BE2C (cell line): ENCODE measurements at regions not wholly inside any gene's neighbourhood (a gene's known extent, or its start where the extent isn't known, plus 50 kb on each side); places are given as distances from the start of the nearest gene placed in this dataset.
"Not testable (repeated sequence)": the region's sequence is repeated elsewhere in the genome, so short reads cannot be mapped to it uniquely, and the experiment has no call there.

Experiments
- DNase-seq: peaks from one replicate; pipeline ENCODE4 v3.0.0-alpha.2; 2020
- H3K27me3 ChIP-seq: fragments of 250-450 bp; sonication (Bioruptor Pico); 2 replicates; pipeline ENCODE4 v1.5.1; 2020; ENCODE audit warnings: mild to moderate bottlenecking
- H3K36me3 ChIP-seq: fragments of 250-450 bp; sonication (Bioruptor Pico); 2 replicates; pipeline ENCODE4 v1.5.1; 2020; ENCODE audit warnings: mild to moderate bottlenecking
- H3K4me1 ChIP-seq: fragments of 250-450 bp; sonication (Bioruptor Pico); 2 replicates; pipeline ENCODE4 v1.5.1; 2020
- H3K4me3 ChIP-seq: 2 replicates; pipeline ENCODE4 v1.5.1; 2011; ENCODE audit warnings: low read depth, low read length
- H3K9me3 ChIP-seq: fragments of 250-450 bp; sonication (Bioruptor Pico); 2 replicates; pipeline ENCODE4 v1.5.1; 2020
- TF ChIP-seq, protein P1 (sequence below): IDR thresholded peaks from 2 replicates; pipeline ENCODE4 v1.5.1; 2012; ENCODE audit warnings: mild to moderate bottlenecking, low read depth, low read length

DNA sequence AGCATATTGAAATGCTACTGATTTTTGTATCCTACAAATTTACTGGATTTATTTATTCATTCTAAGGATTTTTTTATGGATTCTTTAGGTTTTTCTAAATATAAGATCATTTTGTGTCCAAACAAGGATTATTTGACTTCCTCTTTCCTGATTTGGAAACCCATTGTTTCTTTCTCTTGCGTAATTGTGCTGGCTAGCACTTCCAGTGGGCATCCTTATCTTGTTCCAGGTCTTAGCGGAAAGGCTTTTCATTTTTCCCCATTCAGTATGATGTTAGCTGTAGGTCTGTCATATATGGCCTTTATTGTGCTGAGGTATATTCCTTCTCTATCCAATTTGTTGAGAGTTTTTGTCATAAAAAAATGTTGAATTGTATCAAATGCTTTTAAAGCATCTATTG, 57.2 kb upstream of the RHOJ start:
- TF ChIP-seq, protein P1, sequence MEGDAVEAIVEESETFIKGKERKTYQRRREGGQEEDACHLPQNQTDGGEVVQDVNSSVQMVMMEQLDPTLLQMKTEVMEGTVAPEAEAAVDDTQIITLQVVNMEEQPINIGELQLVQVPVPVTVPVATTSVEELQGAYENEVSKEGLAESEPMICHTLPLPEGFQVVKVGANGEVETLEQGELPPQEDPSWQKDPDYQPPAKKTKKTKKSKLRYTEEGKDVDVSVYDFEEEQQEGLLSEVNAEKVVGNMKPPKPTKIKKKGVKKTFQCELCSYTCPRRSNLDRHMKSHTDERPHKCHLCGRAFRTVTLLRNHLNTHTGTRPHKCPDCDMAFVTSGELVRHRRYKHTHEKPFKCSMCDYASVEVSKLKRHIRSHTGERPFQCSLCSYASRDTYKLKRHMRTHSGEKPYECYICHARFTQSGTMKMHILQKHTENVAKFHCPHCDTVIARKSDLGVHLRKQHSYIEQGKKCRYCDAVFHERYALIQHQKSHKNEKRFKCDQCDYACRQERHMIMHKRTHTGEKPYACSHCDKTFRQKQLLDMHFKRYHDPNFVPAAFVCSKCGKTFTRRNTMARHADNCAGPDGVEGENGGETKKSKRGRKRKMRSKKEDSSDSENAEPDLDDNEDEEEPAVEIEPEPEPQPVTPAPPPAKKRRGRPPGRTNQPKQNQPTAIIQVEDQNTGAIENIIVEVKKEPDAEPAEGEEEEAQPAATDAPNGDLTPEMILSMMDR = no peak
- no peak for DNase-seq
- Histone ChIP-seq H3K9me3 (no peaks in the 10 kb centered on the region), H3K4me1 (no peaks in the 10 kb centered on the region), H3K27me3 (no peaks in the 10 kb centered on the region), H3K4me3 (no peak overlapping the region), H3K36me3 (no peaks in the 10 kb centered on the region)

DNA sequence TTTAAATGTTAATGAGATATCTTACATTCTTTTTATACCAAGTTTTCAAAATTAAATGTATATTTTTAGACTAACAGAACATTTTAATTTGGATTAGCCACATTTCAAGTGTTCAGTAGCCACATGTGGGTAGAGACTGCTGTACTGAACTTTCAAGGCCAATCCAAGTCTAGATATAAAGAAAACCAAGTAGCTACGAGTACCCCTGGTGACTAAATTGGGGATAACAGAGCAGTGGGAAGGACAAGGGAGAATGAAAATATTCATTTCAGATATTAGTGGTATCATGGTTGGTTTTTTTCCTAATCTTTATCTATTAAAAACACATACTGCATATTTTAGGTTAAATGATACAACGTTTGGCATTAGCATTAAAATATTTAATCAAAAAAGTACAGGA, 69.4 kb upstream of the RHOJ start:
- H3K4me3 ChIP-seq = no peak overlapping the region
- no peaks in the 10 kb centered on the region for H3K27me3 ChIP-seq
- TF ChIP-seq, protein P1 = peak; percentile 56
- H3K36me3 ChIP-seq = no peaks in the 10 kb centered on the region
- no peaks in the 10 kb centered on the region for H3K4me1 ChIP-seq
- H3K9me3 ChIP-seq = no peaks in the 10 kb centered on the region
- DNase-seq = peak; percentile 8

DNA sequence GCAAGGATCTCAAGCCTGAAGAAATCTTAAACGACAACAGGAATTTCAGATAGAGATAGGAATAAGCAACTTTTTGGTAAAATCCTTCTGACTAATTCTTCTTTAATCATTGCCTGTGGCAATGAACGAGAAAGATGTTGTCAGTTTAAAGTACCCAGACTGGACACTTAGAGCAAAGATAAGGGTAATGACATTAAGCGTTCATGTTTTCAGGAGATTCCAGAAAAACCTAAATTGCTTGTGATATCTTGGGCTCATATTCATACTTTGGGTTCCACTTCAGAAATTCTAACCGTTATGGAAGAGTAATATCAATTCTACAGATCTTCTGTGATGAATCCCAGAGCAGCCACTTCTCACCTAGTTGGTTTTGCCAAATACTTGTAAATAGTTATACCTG, 73.7 kb upstream of the RHOJ start:
- TF ChIP-seq, protein P1 = no peak
- Histone ChIP-seq H3K27me3 (no peaks in the 10 kb centered on the region; the same call in 1 of the 2 replicates), H3K4me1 (no peaks in the 10 kb centered on the region), H3K36me3 (no peaks in the 10 kb centered on the region), H3K4me3 (no peak overlapping the region), H3K9me3 (no peaks in the 10 kb centered on the region)
- no peak for DNase-seq

DNA sequence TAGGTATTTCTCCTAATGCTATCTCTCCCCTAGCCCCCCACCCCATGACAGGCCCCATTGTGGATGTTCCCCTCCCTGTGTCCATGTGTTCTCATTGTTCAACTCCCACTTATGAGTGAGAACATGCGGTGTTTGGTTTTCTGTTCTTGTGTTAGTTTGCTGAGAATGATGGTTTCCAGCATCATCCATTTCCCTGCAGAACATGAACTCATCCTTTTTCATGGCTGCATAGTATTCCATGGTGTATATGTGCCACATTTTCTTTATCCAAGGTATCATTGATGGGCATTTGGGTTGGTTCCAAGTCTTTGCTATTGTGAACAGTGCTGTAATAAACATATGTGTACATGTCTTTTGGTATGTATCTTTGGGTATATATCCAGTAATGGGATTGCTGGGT, 61.2 kb upstream of the KCNH5 start:
- not testable (repeated sequence) for H3K9me3 ChIP-seq, H3K27me3 ChIP-seq, H3K36me3 ChIP-seq, H3K4me1 ChIP-seq, H3K4me3 ChIP-seq, DNase-seq

DNA sequence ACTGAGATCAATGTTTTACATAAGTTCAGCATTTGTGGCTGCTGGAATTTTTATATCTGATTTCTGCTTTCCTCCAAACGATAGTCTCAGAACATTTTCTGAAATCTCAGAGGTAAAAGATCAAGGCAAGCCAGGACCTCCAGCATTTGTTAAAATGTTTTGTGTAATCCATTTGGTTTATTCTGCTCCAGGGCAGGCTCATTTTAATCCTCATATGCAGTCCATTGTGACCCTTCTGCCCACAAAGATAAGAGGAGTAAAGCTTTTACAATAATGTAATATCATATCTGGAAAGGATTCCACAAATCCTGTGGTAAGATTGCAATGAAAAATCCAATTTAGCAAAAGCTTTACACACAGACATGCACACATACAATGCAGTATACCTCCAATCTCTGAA, 55.3 kb upstream of the KCNH5 start:
- no peak for DNase-seq
- H3K4me1 ChIP-seq = no peaks in the 10 kb centered on the region
- H3K36me3 ChIP-seq = no peaks in the 10 kb centered on the region
- TF ChIP-seq, protein P1 = no peak
- H3K27me3 ChIP-seq = no peaks in the 10 kb centered on the region
- no peaks in the 10 kb centered on the region for H3K9me3 ChIP-seq
- no peak overlapping the region for H3K4me3 ChIP-seq

DNA sequence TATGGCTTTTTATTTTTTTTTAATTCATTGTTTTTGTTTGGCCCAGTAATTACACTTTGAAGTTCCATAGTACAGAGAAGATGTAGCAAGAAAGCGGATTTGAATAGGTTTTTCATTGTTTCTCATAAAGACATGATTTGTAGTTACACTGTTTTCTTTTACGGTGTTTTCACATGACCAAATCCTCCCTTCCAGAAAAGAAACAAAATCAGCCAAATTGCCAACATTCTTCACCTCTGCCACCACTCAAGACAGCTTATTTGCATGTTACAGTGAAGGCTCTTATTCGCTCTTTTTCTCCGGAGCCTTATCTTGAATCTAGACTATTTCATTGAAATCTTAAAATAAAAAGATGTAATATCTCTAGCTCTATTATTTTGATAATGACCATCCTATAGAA, 50.9 kb upstream of the KCNH5 start:
- no peak for DNase-seq
- Histone ChIP-seq H3K27me3 (no peaks in the 10 kb centered on the region), H3K36me3 (no peaks in the 10 kb centered on the region), H3K4me3 (no peak overlapping the region), H3K9me3 (no peaks in the 10 kb centered on the region), H3K4me1 (no peaks in the 10 kb centered on the region)
- TF ChIP-seq, protein P1 = no peak
